ENCODE measurements at regions not wholly inside any gene's neighbourhood (a gene's known extent, or its start where the extent isn't known, plus 50 kb on each side); places are given as distances from the start of the nearest gene placed in this dataset.

DNA sequence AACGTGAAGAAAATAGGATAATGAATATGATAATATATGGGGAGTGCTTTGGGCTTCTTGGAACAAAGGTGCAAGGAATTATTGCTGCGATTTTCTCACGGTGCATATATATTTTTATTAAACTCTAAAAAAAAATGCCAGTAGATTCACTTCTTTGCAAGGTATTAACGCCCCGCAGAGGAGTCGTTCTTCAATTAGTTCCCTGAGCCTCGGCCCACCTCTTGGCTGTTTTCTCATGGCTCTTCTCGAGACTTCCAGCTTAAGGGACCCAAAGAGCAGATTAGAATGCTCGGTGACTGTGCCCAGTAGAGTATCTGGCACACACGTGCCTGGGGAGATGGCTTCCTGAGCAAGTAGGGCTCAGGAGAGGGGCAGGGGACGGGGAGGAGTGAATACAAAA, 367.4 kb downstream of the MID1IP1 start:
- Histone ChIP-seq H3K9me3 (ENCODE audit: control insufficient read depth, low read depth, low read length) (no peaks in the 10 kb centered on the region), H3K4me2 (ENCODE audit: control insufficient read depth, extremely low read depth, insufficient read depth, low read depth, low read length) (no peak overlapping the region), H3K9ac (ENCODE audit: control insufficient read depth, extremely low read depth, insufficient read depth, low read length) (no peak overlapping the region), H2AFZ (ENCODE audit: control insufficient read depth, low read length) (no peak overlapping the region), H3K36me3 (ENCODE audit: control insufficient read depth in 2 of 2, extremely low read depth in 1 of 2, insufficient read depth in 2 of 2, low read length in 2 of 2) (no peaks in the 10 kb centered on the region), H3K27me3 (ENCODE audit: control insufficient read depth, extremely low read depth, insufficient read depth, low read length) (peaks cover 6% of the 10 kb centered on the region), H4K20me1 (ENCODE audit: control insufficient read depth, extremely low read depth, insufficient read depth, low read length) (no peaks in the 10 kb centered on the region), H3K4me1 (ENCODE audit: control insufficient read depth, extremely low read depth, insufficient read depth, low read length) (no peaks in the 10 kb centered on the region), H3K79me2 (ENCODE audit: control insufficient read depth, insufficient read depth, low read length) (no peaks in the 10 kb centered on the region), H3K9me1 (ENCODE audit: control insufficient read depth, extremely low read depth, insufficient read depth, low read length) (no peaks in the 10 kb centered on the region), H3K27ac (ENCODE audit: control insufficient read depth, insufficient read depth, low read length) (no peak overlapping the region), H3K4me3 (ENCODE audit: control insufficient read depth in 2 of 3, extremely low read depth in 1 of 3, insufficient read depth in 2 of 3, low read depth in 1 of 3, low read length in 3 of 3) (no peak overlapping the region)
- TF ChIP-seq, protein P1, sequence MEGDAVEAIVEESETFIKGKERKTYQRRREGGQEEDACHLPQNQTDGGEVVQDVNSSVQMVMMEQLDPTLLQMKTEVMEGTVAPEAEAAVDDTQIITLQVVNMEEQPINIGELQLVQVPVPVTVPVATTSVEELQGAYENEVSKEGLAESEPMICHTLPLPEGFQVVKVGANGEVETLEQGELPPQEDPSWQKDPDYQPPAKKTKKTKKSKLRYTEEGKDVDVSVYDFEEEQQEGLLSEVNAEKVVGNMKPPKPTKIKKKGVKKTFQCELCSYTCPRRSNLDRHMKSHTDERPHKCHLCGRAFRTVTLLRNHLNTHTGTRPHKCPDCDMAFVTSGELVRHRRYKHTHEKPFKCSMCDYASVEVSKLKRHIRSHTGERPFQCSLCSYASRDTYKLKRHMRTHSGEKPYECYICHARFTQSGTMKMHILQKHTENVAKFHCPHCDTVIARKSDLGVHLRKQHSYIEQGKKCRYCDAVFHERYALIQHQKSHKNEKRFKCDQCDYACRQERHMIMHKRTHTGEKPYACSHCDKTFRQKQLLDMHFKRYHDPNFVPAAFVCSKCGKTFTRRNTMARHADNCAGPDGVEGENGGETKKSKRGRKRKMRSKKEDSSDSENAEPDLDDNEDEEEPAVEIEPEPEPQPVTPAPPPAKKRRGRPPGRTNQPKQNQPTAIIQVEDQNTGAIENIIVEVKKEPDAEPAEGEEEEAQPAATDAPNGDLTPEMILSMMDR (optimal IDR thresholded peaks at IDR 0.05 in 1 of 3, IDR thresholded peaks at IDR 0.05 in 1 of 3, conservative IDR thresholded peaks at IDR 0.05 in 1 of 3; ENCODE audit: extremely low read depth in 1 of 3, insufficient read depth in 2 of 3, low read length in 3 of 3): no peak
- TF ChIP-seq EZH2 (IDR thresholded peaks at IDR 0.05; ENCODE audit: low read length): no peak
- DNase-seq (ENCODE audit: low read depth, low spot score) (no peak), FAIRE-seq (no peak)
- dilution Hi-C loops (cut with MboI; ENCODE audit: extremely low pct_ligation_motif_present, low sequenced_read_pairs): no loop called here

DNA sequence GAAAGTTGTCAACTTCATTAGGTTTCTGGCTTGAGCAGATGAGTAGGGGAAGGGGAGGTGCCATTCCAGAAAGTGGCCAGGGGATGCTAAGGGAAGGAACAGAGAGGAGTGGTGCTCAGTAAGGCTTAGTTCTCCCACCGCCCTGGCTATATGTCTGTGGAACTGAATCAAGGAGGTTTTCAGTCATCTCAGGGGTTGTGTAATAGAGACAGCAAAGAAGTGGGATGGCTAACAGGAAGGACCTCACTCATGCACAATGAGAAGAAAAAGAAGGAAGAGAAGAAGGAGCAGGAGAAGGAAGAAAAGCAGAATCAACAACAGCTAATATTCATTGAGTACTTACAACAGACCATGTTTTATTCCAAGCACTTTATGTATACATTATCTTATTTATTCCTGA, 368.7 kb downstream of the MID1IP1 start:
- dilution Hi-C loops (cut with MboI; ENCODE audit: extremely low pct_ligation_motif_present, low sequenced_read_pairs): no loop called here

More for the DNA sequence above, 368.7 kb downstream of the MID1IP1 start:
- Histone ChIP-seq H4K20me1 (ENCODE audit: control insufficient read depth, extremely low read depth, insufficient read depth, low read length) (no peaks in the 10 kb centered on the region), H3K27me3 (ENCODE audit: control insufficient read depth, extremely low read depth, insufficient read depth, low read length) (peaks cover 6% of the 10 kb centered on the region), H3K36me3 (ENCODE audit: control insufficient read depth in 2 of 2, extremely low read depth in 1 of 2, insufficient read depth in 2 of 2, low read length in 2 of 2) (no peaks in the 10 kb centered on the region), H3K79me2 (ENCODE audit: control insufficient read depth, insufficient read depth, low read length) (no peaks in the 10 kb centered on the region), H3K27ac (ENCODE audit: control insufficient read depth, insufficient read depth, low read length) (no peak overlapping the region), H3K9ac (ENCODE audit: control insufficient read depth, extremely low read depth, insufficient read depth, low read length) (no peak overlapping the region), H2AFZ (ENCODE audit: control insufficient read depth, low read length) (no peak overlapping the region), H3K9me1 (ENCODE audit: control insufficient read depth, extremely low read depth, insufficient read depth, low read length) (no peaks in the 10 kb centered on the region), H3K4me1 (ENCODE audit: control insufficient read depth, extremely low read depth, insufficient read depth, low read length) (no peaks in the 10 kb centered on the region), H3K4me3 (ENCODE audit: control insufficient read depth in 2 of 3, extremely low read depth in 1 of 3, insufficient read depth in 2 of 3, low read depth in 1 of 3, low read length in 3 of 3) (no peak overlapping the region), H3K4me2 (ENCODE audit: control insufficient read depth, extremely low read depth, insufficient read depth, low read depth, low read length) (no peak overlapping the region), H3K9me3 (ENCODE audit: control insufficient read depth, low read depth, low read length) (no peaks in the 10 kb centered on the region)
- FAIRE-seq (no peak), DNase-seq (ENCODE audit: low read depth, low spot score) (no peak)
- TF ChIP-seq, protein P1 (optimal IDR thresholded peaks at IDR 0.05 in 1 of 3, IDR thresholded peaks at IDR 0.05 in 1 of 3, conservative IDR thresholded peaks at IDR 0.05 in 1 of 3; ENCODE audit: extremely low read depth in 1 of 3, insufficient read depth in 2 of 3, low read length in 3 of 3): no peak
- no peak for TF ChIP-seq EZH2 (IDR thresholded peaks at IDR 0.05; ENCODE audit: low read length)

Data from keratinocyte (primary cell).